Transverse colon (tissue), 3 donors: ENCODE measurements at regions not wholly inside any gene's neighbourhood (a gene's known extent, or its start where the extent isn't known, plus 50 kb on each side); places are given as distances from the start of the nearest gene placed in this dataset.

Experiments used
- EP300 ChIP-seq: sonication (generic); formaldehyde crosslinking; IDR thresholded peaks from one replicate; pipeline ENCODE4 v1.6.1; 2017; ENCODE audit warnings: antibody characterized with exemption, low read depth
- POLR2A ChIP-seq: fragments of 450-650 bp; IDR thresholded peaks from one replicate; pipeline ENCODE4 v1.6.1; 2016; ENCODE audit warnings: antibody characterized with exemption, mild to moderate bottlenecking, moderate library complexity
- TF ChIP-seq, protein P1 (sequence below), 5 experiments: fragments of 200-600 bp in 3 of 5; fragments of 450-650 bp in 2 of 5; sonication (generic) in 3 of 5; IDR thresholded peaks; 1 replicate in 2 of 5; 2 replicates in 3 of 5; pipeline ENCODE4 v1.5.1; 2016 to 2017; ENCODE audit warnings: antibody characterized with exemption in 5 of 5, inconsistent platforms in 3 of 5, mild to moderate bottlenecking in 2 of 5, moderate library complexity in 1 of 5

DNA sequence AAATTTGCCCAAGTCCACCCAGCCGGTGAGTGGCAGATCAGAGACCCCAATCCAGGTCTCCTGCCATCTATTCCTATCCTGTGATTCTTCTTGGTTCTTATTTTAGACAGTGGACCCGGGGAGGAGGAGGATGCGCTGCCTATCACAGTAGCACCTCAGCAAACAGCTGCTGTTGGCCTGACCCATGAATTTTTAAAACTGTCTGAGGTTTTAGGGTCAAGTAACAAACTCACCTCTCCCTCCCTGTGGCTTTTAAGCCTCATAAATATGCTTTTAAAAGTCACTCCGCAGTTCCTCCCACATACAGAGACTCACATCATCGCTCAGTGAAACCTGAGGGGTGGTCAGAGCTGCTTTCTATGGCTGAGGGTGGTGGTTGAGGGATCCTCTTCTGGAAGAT lies 128.6 kb downstream of the NAV1 start:
- TF ChIP-seq, protein P1, sequence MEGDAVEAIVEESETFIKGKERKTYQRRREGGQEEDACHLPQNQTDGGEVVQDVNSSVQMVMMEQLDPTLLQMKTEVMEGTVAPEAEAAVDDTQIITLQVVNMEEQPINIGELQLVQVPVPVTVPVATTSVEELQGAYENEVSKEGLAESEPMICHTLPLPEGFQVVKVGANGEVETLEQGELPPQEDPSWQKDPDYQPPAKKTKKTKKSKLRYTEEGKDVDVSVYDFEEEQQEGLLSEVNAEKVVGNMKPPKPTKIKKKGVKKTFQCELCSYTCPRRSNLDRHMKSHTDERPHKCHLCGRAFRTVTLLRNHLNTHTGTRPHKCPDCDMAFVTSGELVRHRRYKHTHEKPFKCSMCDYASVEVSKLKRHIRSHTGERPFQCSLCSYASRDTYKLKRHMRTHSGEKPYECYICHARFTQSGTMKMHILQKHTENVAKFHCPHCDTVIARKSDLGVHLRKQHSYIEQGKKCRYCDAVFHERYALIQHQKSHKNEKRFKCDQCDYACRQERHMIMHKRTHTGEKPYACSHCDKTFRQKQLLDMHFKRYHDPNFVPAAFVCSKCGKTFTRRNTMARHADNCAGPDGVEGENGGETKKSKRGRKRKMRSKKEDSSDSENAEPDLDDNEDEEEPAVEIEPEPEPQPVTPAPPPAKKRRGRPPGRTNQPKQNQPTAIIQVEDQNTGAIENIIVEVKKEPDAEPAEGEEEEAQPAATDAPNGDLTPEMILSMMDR (IDR thresholded peaks at IDR 0.05), result no peak
- TF ChIP-seq POLR2A, result no peak
- no peak for TF ChIP-seq EP300
